ENCODE measurements at regions not wholly inside any gene's neighbourhood (a gene's known extent, or its start where the extent isn't known, plus 50 kb on each side); places are given as distances from the start of the nearest gene placed in this dataset.

DNA sequence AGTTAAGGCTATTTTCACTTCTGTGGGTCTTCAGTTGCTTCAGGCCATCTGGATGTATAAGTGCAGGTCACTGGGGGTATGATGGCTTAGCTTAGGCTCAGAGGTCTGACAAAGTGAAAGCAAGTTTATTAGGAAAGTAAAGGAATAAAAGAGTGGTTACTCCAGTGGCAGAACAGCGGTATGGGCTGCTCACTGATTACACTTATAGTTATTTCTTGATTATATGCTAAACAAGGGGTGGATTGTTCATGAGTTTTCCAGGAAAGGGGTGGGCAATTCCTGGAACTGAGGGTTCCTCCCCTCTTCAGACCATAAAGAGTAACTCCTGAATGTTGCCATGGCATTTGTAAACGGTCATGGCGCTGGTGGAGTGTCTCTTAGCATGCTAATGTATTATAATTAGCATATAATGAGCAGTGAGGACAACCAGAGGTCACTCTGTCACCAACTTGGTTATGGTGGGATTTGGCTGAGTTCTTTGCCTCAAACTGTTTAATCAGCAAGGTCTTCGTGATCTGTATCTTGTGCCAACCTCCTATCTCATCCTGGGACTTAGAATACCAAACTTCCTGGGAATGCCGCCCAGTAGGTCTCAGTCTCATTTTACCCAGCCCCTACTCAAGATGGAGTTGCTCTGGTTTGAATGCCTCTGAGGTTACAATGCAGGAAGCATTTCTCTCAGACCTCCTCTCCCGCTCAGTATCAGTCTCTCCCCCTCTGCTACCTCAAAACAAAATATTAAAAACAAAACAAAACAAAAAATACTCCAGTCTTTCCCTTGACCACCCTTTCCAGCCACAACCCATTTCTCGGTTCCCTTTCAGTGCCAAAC is 71.3 kb upstream of the SLC22A11 start:
- TF ChIP-seq POLR2A (IDR thresholded peaks at IDR 0.05; ENCODE audit: low read depth, low read length) = no peak
- TF ChIP-seq POLR2AphosphoS5 (IDR thresholded peaks at IDR 0.05; ENCODE audit: low read depth, low read length) = no peak

Data from GM12892 (cell line).